GM21423 (cell line): ENCODE measurements at regions not wholly inside any gene's neighbourhood (a gene's known extent, or its start where the extent isn't known, plus 50 kb on each side); places are given as distances from the start of the nearest gene placed in this dataset.

Source experiments
- ATAC-seq: cut with Tn5 transposase; IDR thresholded peaks from one replicate; pipeline ENCODE4 v1.9.1; 2021; ENCODE audit warnings: mild to moderate bottlenecking, moderate library complexity; ENCODE audit not compliant: unreplicated experiment

GRCh38 chr1:222046684-222047263 is 304.9 kb upstream of the DUSP10 start:
- ATAC-seq = no peak

- no peak for ATAC-seq
These were observed 303.9 kb upstream of the DUSP10 start for GRCh38 chr1:222045786-222046185.

- no peak for ATAC-seq
These were observed 303.3 kb upstream of the DUSP10 start for GRCh38 chr1:222045236-222045635.

GRCh38 chr1:222043444-222044292 is 301.8 kb upstream of the DUSP10 start:
- no peak for ATAC-seq

GRCh38 chr1:222042120-222042519 is 300.2 kb upstream of the DUSP10 start:
- ATAC-seq = no peak

GRCh38 chr1:222040955-222041354 is 299.1 kb upstream of the DUSP10 start:
- ATAC-seq = no peak

GRCh38 chr1:222040121-222040805 is 298.4 kb upstream of the DUSP10 start:
- ATAC-seq = no peak

GRCh38 chr1:222038971-222039370 is 297.1 kb upstream of the DUSP10 start:
- no peak for ATAC-seq

GRCh38 chr1:222037720-222038119 is 295.8 kb upstream of the DUSP10 start:
- no peak for ATAC-seq

GRCh38 chr1:222034790-222035189 is 292.9 kb upstream of the DUSP10 start:
- ATAC-seq = no peak

GRCh38 chr1:222033450-222033849 is 291.6 kb upstream of the DUSP10 start:
- no peak for ATAC-seq

- ATAC-seq = no peak
These were observed 289.4 kb upstream of the DUSP10 start for GRCh38 chr1:222031318-222031717.

GRCh38 chr1:222028676-222029075 is 286.8 kb upstream of the DUSP10 start:
- ATAC-seq = no peak

GRCh38 chr1:222028116-222028515 is 286.2 kb upstream of the DUSP10 start:
- no peak for ATAC-seq

- no peak for ATAC-seq
These were observed 284.4 kb upstream of the DUSP10 start for GRCh38 chr1:222026280-222026679.

GRCh38 chr1:222023025-222023424 is 281.1 kb upstream of the DUSP10 start:
- ATAC-seq = no peak

GRCh38 chr1:222021129-222021528 is 279.2 kb upstream of the DUSP10 start:
- ATAC-seq = no peak

- ATAC-seq = no peak
These were observed 278.7 kb upstream of the DUSP10 start for GRCh38 chr1:222020553-222020952.

GRCh38 chr1:222019029-222019428 is 277.1 kb upstream of the DUSP10 start:
- ATAC-seq = no peak

- ATAC-seq = no peak
These were observed 276.2 kb upstream of the DUSP10 start for GRCh38 chr1:222018041-222018440.

GRCh38 chr1:222015686-222016085 is 273.8 kb upstream of the DUSP10 start:
- no peak for ATAC-seq

- no peak for ATAC-seq
These were observed 272.1 kb upstream of the DUSP10 start for GRCh38 chr1:222014001-222014400.
